ENCODE measurements at regions not wholly inside any gene's neighbourhood (a gene's known extent, or its start where the extent isn't known, plus 50 kb on each side); places are given as distances from the start of the nearest gene placed in this dataset.
"Not testable (repeated sequence)": the region's sequence is repeated elsewhere in the genome, so short reads cannot be mapped to it uniquely, and the experiment has no call there.

- DNase-seq, result no peak
Observed at GRCh38 chr2:150095361-150096095, 391.9 kb downstream of the RND3 start.

GRCh38 chr2:150091846-150092245, 395.6 kb downstream of the RND3 start:
- DNase-seq, result no peak

- DNase-seq, result no peak
Observed at GRCh38 chr2:150090031-150090430, 397.4 kb downstream of the RND3 start.

DNA sequence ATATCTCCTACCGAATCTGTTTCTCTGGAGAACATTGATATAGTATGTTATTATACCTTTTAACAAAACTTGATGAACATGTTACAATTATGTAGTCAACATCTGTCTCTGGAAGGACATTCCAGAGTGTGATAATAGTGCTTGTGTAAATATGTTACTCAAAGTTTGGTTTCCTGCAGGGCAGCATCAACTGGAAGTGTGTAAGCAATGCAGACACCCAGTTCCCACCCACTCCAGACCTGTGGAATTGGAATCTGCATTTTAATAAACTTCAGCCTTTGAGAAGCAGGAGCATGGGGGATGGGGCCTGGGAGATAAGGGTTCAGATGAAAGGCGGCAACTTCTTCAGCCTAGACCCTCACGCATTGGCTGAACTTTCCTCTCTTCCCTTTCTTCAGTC, 398.9 kb downstream of the RND3 start:
- DNase-seq, result no peak

GRCh38 chr2:150085478-150085877, 402.0 kb downstream of the RND3 start:
- DNase-seq, result no peak

GRCh38 chr2:150081775-150082481, 405.5 kb downstream of the RND3 start:
- no peak for DNase-seq

- no peak for DNase-seq
Observed at GRCh38 chr2:150076281-150076680, 411.2 kb downstream of the RND3 start.

DNA sequence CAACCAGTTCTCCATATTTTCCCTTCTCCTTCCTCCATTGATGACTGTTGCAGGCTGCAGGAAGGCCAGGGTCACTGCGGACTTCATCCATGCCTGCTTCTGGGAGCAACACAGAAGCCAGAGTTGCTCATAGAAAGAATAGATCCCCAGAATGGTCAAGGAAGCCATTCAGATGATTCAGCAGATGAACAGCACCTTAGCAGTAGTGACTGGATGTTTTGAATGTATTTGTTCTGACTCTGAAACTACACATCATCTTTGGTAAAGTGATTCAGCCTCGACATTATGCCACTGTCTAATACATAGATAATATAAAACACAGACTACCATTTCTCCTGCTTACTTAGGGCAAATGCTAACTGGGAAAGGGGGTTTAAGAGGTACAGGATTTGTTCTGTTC, 411.6 kb downstream of the RND3 start:
- DNase-seq, result no peak

GRCh38 chr2:150066490-150066889, 421.0 kb downstream of the RND3 start:
- no peak for DNase-seq

DNA sequence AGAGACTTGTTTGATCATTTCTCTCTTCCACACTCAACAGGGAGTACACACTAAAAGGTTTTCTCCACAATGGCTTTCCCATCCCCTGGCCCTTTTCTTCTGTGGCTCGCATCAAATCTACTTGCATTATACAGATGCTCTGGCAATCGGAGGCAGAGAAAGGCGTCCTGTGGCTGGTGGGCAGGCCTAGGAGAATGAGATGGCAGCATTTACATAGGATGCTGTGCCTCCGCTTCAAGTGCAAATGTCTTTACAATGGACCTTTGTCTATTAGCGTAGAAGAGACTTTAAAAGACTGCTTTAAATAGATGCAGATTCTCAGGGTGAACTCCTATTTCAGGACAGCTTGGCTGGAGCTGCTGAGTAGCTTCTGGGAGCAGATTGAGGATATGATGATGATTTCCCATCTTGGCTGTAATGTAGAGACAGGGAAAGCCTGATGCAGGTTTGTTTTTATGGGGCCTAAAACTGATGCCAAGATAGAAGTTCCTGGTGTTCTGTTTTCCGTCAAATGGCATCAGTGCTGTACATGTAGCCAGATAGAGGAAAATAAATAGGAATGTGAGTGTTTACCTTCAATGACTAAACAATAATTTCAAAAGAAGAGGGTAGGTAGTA, 423.4 kb downstream of the RND3 start:
- no peak for DNase-seq

DNA sequence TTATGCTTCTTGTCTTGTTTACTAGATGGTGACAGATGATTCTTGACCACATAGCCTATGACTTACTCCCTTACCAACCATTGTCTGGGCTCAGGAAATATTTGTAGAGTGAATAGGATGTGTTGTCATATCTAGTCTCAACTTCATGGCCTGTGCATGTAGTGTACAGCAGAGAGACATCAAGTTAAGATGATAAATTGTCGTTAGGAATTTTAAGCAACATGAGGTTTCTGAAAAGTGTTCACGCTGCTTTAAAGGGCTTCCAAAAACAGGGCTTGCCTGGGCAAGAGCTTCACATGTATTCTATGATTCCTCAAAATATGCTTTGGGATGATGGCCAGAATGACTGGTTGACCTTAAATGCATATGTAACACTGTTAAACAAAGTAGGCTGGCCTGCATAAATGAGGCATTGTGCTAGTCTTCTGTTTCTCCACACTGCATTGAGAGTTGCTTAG, 424.0 kb downstream of the RND3 start:
- no peak for DNase-seq

DNA sequence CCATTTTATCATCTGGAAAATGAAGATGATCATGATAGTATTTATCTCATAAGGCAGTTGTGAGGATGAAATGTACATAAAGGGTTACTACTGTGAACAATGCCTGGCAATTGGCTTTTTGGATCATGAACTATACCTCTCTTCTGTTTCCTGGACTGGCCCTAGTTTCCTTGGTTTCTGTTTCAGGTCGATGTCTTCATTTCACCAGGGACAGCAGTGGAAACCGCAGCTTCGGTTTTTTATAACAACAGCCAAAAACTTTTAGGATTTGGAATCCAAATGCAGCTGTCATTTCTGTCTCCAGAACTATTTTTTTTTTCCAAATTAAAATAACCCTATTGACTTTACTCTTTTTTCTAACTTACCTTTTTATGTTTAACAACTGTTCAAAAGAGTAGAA, 425.1 kb downstream of the RND3 start:
- DNase-seq, result no peak

DNA sequence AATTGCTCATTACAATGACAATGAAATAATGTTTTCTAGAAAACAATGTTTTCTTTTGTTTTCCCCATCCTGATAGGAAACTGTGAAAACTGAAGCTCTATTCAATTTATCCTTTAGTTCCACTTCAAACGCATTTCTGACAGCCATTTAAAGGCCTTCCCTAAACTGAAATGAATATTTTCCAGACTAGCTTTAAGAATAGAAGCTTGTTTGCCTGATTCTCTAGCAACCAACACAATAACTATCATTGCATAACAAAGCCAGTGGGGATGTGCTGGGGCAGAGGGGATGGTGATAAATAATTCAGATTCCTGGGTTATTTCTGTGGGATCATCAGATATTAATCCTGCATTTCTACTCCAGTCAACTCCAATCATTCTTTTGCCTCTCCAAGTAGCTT, 427.1 kb downstream of the RND3 start:
- DNase-seq, result no peak

DNA sequence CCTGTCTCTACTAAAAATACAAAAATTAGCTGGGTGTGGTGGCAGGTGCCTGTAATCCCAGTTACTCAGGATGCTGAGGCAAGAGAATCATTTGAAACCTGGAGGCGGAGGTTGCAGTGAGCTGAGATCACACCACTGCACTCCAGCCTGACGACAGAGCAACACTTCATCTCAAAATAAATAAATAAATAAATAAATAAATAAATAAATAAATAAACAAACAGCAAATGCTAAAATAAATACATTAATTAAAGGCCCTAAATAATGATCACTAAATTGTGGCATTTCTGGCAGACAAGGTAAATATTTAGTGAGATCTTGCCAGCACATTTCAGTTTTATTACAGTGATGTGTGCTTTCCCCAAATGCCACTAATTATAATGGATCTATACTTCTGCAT, 427.8 kb downstream of the RND3 start:
- not testable (repeated sequence) for DNase-seq

GRCh38 chr2:150052457-150052856, 435.0 kb downstream of the RND3 start:
- no peak for DNase-seq

GRCh38 chr2:150051004-150051403, 436.5 kb downstream of the RND3 start:
- DNase-seq, result no peak

- DNase-seq, result no peak
Observed at GRCh38 chr2:150050036-150050435, 437.4 kb downstream of the RND3 start.

DNA sequence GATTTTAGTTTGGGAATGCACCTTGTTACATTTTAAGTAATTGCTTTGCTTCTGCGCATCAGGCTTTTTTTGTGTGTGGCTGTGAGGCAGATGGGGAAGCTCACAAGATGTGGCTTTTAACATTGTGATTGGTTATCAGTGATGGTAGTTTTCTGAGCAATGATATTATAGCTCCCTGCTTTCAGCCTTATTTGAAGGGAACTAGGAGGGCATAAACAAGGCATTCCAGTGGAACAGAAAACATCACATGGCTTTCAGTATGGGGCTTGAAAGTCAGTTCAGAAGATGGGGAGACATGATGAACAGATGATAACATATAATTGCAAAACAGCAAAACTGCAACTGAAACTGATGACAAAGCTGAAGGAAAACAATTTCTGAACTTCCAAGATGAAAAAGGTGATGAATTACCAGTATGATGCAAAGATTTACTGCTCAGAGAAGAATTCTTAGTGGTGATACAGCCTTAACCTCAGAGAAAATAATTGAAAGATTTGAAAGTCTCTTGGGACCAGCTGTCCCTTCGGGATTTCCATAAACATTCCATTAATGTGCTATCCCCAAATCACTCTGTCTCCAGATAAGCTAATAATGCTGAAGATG, 439.7 kb downstream of the RND3 start:
- no peak for DNase-seq

DNA sequence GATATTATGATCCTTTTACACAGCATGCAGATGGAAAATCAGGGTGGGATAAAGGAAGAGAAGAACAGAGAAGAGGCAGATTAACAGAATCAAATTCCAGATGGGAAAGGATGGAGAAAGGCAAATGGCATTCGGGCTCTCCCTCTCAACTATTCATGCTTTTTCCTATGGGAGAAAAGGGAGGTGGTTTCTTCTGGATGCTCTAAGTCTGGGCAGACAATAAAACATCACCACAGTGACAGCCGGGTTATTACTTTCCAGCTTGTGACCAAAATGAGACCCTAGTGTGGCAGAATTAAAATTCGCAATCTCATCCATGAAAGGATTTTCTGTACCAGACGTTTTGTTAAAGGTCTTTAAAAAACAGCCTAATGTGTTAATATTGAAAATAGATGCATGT, 440.7 kb downstream of the RND3 start:
- no peak for DNase-seq

GRCh38 chr2:150046211-150046610, 441.3 kb downstream of the RND3 start:
- no peak for DNase-seq

DNA sequence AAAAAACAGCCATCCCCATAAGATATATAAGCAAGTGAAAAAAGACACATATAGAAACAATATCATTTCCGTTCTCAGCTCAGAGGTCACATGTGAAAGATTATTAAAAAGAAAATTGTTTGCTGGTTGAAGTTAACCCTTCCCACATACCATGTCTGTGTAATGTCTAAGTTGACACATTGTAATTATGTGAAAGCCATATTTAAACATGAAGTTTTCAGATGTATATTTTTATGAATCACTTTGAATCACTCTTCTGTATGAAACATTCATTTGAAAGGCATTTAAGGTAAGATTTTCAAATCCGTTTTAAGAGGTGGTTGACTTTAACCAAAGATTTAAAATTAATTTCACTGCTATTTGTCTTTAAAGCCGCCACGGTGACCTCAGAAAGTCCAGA, 441.9 kb downstream of the RND3 start:
- no peak for DNase-seq

GRCh38 chr2:150043172-150043500, 444.3 kb downstream of the RND3 start:
- no peak for DNase-seq

- no peak for DNase-seq
Observed at GRCh38 chr2:150042500-150043171, 444.8 kb downstream of the RND3 start.

All from NCI-H1436 treated with DMSO at 0.1 percent for 48 hours (cell line).